ENCODE measurements at regions not wholly inside any gene's neighbourhood (a gene's known extent, or its start where the extent isn't known, plus 50 kb on each side); places are given as distances from the start of the nearest gene placed in this dataset.
"Not testable (repeated sequence)": the region's sequence is repeated elsewhere in the genome, so short reads cannot be mapped to it uniquely, and the experiment has no call there.

- no peaks in the 10 kb centered on the region for H3K36me3 Mint-ChIP-seq
- peaks cover 5 to 17% of the 10 kb centered on the region in 2 donors for H3K4me1 Mint-ChIP-seq (ENCODE audit: low read depth in 2 of 2)
- H3K9me3 Mint-ChIP-seq: no peaks in the 10 kb centered on the region
- no peak overlapping the region for H3K27ac Mint-ChIP-seq
- DNase-seq (ENCODE audit: low spot score): no peak
- no peaks in the 10 kb centered on the region for H3K27me3 Mint-ChIP-seq
- no peak overlapping the region for H3K4me3 Mint-ChIP-seq
- ATAC-seq: no peak
Observed at GRCh38 chr19:28582796-28583195, 630.2 kb downstream of the UQCRFS1 start.

GRCh38 chr19:28582344-28582743 is 630.6 kb downstream of the UQCRFS1 start:
- H3K9me3 Mint-ChIP-seq: no peaks in the 10 kb centered on the region
- H3K4me1 Mint-ChIP-seq (ENCODE audit: low read depth in 2 of 2): peaks cover 5 to 19% of the 10 kb centered on the region in 2 donors
- DNase-seq (ENCODE audit: low spot score): no peak
- no peaks in the 10 kb centered on the region for H3K27me3 Mint-ChIP-seq
- no peaks in the 10 kb centered on the region for H3K36me3 Mint-ChIP-seq
- no peak for ATAC-seq
- no peak overlapping the region for H3K4me3 Mint-ChIP-seq
- no peak overlapping the region for H3K27ac Mint-ChIP-seq

GRCh38 chr19:28581468-28581770 is 631.5 kb downstream of the UQCRFS1 start:
- ATAC-seq: no peak
- H3K27me3 Mint-ChIP-seq: no peaks in the 10 kb centered on the region
- H3K4me3 Mint-ChIP-seq: no peak overlapping the region
- no peak for DNase-seq (ENCODE audit: low spot score)
- no peaks in the 10 kb centered on the region for H3K36me3 Mint-ChIP-seq
- no peak overlapping the region for H3K27ac Mint-ChIP-seq
- H3K9me3 Mint-ChIP-seq: no peaks in the 10 kb centered on the region
- H3K4me1 Mint-ChIP-seq (ENCODE audit: low read depth in 2 of 2): peaks cover 5 to 22% of the 10 kb centered on the region in 2 donors

GRCh38 chr19:28578786-28579505 is 634.0 kb downstream of the UQCRFS1 start:
- peaks cover 4% of the 10 kb centered on the region for H3K9me3 Mint-ChIP-seq
- no peaks in the 10 kb centered on the region for H3K27me3 Mint-ChIP-seq
- peaks cover 5 to 40% of the 10 kb centered on the region in 2 donors for H3K4me1 Mint-ChIP-seq (ENCODE audit: low read depth in 2 of 2)
- no peak overlapping the region for H3K4me3 Mint-ChIP-seq
- DNase-seq (ENCODE audit: low spot score) (no peak), ATAC-seq (no peak)
- no peaks in the 10 kb centered on the region for H3K36me3 Mint-ChIP-seq
- no peak overlapping the region for H3K27ac Mint-ChIP-seq

GRCh38 chr19:28578208-28578607 is 634.7 kb downstream of the UQCRFS1 start:
- no peaks in the 10 kb centered on the region for H3K36me3 Mint-ChIP-seq
- H3K4me1 Mint-ChIP-seq (ENCODE audit: low read depth in 2 of 2): peaks cover 5 to 40% of the 10 kb centered on the region in 2 donors
- no peak for ATAC-seq
- H3K27ac Mint-ChIP-seq: no peak overlapping the region
- peaks cover 4% of the 10 kb centered on the region for H3K9me3 Mint-ChIP-seq
- no peak overlapping the region for H3K4me3 Mint-ChIP-seq
- no peak for DNase-seq (ENCODE audit: low spot score)
- no peaks in the 10 kb centered on the region for H3K27me3 Mint-ChIP-seq

- Mint-ChIP-seq H3K27ac (no peak overlapping the region), H3K27me3 (no peaks in the 10 kb centered on the region), H3K4me3 (no peak overlapping the region), H3K4me1 (ENCODE audit: low read depth in 2 of 2) (peaks cover 5 to 40% of the 10 kb centered on the region in 2 donors), H3K36me3 (no peaks in the 10 kb centered on the region), H3K9me3 (peaks cover 4% of the 10 kb centered on the region)
- ATAC-seq: no peak
- no peak for DNase-seq (ENCODE audit: low spot score)
Observed at GRCh38 chr19:28577666-28578065, 635.3 kb downstream of the UQCRFS1 start.

GRCh38 chr19:28577233-28577632 is 635.7 kb downstream of the UQCRFS1 start:
- Mint-ChIP-seq H3K36me3 (no peaks in the 10 kb centered on the region), H3K27ac (no peak overlapping the region), H3K4me3 (no peak overlapping the region), H3K27me3 (no peaks in the 10 kb centered on the region), H3K4me1 (ENCODE audit: low read depth in 2 of 2) (peaks cover 5 to 43% of the 10 kb centered on the region in 2 donors), H3K9me3 (peaks cover 4% of the 10 kb centered on the region)
- ATAC-seq: no peak
- no peak for DNase-seq (ENCODE audit: low spot score)

GRCh38 chr19:28575816-28576215 is 637.1 kb downstream of the UQCRFS1 start:
- peaks cover 4% of the 10 kb centered on the region for H3K9me3 Mint-ChIP-seq
- no peaks in the 10 kb centered on the region for H3K36me3 Mint-ChIP-seq
- no peaks in the 10 kb centered on the region for H3K27me3 Mint-ChIP-seq
- no peak for DNase-seq (ENCODE audit: low spot score)
- H3K27ac Mint-ChIP-seq: no peak overlapping the region
- H3K4me1 Mint-ChIP-seq (ENCODE audit: low read depth in 2 of 2): peaks cover 4 to 35% of the 10 kb centered on the region in 2 donors
- H3K4me3 Mint-ChIP-seq: no peak overlapping the region
- no peak for ATAC-seq

GRCh38 chr19:28575312-28575711 is 637.6 kb downstream of the UQCRFS1 start:
- H3K9me3 Mint-ChIP-seq; ATAC-seq; DNase-seq (ENCODE audit: low spot score); H3K36me3 Mint-ChIP-seq; H3K27me3 Mint-ChIP-seq; H3K4me3 Mint-ChIP-seq: not testable (repeated sequence)
- H3K27ac Mint-ChIP-seq: peak overlapping the region in 1 of 2 donors; percentile 69
- H3K4me1 Mint-ChIP-seq (ENCODE audit: low read depth in 2 of 2): peaks cover 0 to 30% of the 10 kb centered on the region in 2 donors

GRCh38 chr19:28574212-28574611 is 638.7 kb downstream of the UQCRFS1 start:
- ATAC-seq (no peak), DNase-seq (ENCODE audit: low spot score) (no peak)
- Mint-ChIP-seq H3K4me1 (ENCODE audit: low read depth in 2 of 2) (peaks cover 0 to 31% of the 10 kb centered on the region in 2 donors), H3K4me3 (no peak overlapping the region), H3K9me3 (peaks cover 4% of the 10 kb centered on the region), H3K27me3 (no peaks in the 10 kb centered on the region), H3K36me3 (no peaks in the 10 kb centered on the region), H3K27ac (peak overlapping the region in 1 of 2 donors; percentile 69)

- Mint-ChIP-seq H3K4me3 (no peak overlapping the region), H3K9me3 (no peaks in the 10 kb centered on the region), H3K4me1 (ENCODE audit: low read depth in 2 of 2) (peaks cover 0 to 8% of the 10 kb centered on the region in 2 donors), H3K36me3 (no peaks in the 10 kb centered on the region), H3K27ac (no peak overlapping the region), H3K27me3 (no peaks in the 10 kb centered on the region)
- DNase-seq (ENCODE audit: low spot score): no peak
- ATAC-seq: no peak
Observed at GRCh38 chr19:28569132-28570131, 643.5 kb downstream of the UQCRFS1 start.

GRCh38 chr19:28567834-28568233 is 645.1 kb downstream of the UQCRFS1 start:
- peaks cover under 1 to 9% of the 10 kb centered on the region in 2 donors for H3K4me1 Mint-ChIP-seq (ENCODE audit: low read depth in 2 of 2)
- H3K4me3 Mint-ChIP-seq: no peak overlapping the region
- ATAC-seq (no peak), DNase-seq (ENCODE audit: low spot score) (no peak)
- H3K27ac Mint-ChIP-seq: no peak overlapping the region
- no peaks in the 10 kb centered on the region for H3K27me3 Mint-ChIP-seq
- peaks cover under 1% of the 10 kb centered on the region for H3K36me3 Mint-ChIP-seq
- H3K9me3 Mint-ChIP-seq: no peaks in the 10 kb centered on the region

- Mint-ChIP-seq H3K4me3 (no peak overlapping the region), H3K9me3 (no peaks in the 10 kb centered on the region), H3K27ac (no peak overlapping the region), H3K36me3 (peaks cover 5% of the 10 kb centered on the region), H3K27me3 (no peaks in the 10 kb centered on the region), H3K4me1 (ENCODE audit: low read depth in 2 of 2) (peaks cover 6 to 12% of the 10 kb centered on the region in 2 donors)
- DNase-seq (ENCODE audit: low spot score): no peak
- ATAC-seq: no peak
Observed at GRCh38 chr19:28563964-28564921, 648.7 kb downstream of the UQCRFS1 start.
